ENCODE measurements at regions not wholly inside any gene's neighbourhood (a gene's known extent, or its start where the extent isn't known, plus 50 kb on each side); places are given as distances from the start of the nearest gene placed in this dataset.
"Not testable (repeated sequence)": the region's sequence is repeated elsewhere in the genome, so short reads cannot be mapped to it uniquely, and the experiment has no call there.

DNA sequence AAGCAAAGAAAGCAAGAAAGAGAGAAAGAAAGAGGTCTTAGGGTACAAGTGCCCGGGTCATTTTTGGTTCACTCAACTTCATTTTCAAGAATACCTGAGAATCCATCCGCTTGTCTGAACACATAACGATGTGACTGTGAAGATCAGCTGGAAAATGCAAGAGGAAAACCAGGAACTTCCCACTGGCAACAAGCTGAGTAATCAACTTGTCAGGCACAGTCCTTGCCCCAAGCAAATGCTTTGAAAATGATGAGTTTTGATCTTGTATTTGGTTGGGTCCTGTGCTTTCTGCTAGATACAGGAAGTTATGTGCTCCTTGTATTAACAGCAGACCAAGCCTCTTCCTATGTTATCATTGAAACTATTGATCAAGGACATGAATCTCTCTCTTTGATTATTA is 239.1 kb downstream of the ASMT start:
- no peak for DNase-seq

DNA sequence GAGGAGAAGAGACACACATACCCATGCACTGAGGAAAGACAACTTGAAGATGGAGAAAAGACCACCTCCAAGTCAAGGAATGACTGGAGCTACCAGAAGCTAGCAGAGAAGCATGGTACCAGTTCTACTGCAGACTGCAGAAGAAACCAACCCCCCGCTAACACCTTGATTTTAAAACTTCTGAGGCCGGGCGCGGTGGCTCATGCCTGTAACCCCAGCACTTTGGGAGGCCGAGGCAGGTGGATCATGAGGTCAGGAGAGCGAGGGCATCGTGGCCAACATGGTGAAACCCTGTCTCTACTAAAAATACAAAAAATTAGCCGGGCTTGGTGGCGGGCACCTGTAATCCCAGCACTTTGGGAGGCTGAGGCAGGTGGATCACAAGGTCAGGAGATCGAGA is 240.0 kb downstream of the ASMT start:
- DNase-seq, result not testable (repeated sequence)

DNA sequence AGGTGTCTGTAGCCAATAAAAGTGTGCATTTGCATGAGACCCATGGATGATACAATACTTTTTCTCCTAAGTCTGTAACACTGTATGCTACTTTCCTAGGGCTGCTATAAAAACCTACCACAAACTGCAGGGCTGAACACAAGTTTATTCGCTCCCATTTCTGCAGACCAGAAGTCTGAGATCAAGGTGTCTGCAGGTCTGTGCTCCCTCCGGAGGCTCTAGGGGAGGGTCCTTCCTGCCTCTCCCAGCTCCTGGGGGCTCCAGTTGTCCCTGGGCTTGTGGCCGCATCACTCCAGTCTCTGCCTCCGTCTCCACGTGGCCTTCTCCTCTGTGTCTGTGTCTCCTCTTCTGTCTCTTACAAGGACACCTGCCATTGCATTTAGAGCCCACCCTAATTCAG is 244.4 kb downstream of the ASMT start:
- not testable (repeated sequence) for DNase-seq

DNA sequence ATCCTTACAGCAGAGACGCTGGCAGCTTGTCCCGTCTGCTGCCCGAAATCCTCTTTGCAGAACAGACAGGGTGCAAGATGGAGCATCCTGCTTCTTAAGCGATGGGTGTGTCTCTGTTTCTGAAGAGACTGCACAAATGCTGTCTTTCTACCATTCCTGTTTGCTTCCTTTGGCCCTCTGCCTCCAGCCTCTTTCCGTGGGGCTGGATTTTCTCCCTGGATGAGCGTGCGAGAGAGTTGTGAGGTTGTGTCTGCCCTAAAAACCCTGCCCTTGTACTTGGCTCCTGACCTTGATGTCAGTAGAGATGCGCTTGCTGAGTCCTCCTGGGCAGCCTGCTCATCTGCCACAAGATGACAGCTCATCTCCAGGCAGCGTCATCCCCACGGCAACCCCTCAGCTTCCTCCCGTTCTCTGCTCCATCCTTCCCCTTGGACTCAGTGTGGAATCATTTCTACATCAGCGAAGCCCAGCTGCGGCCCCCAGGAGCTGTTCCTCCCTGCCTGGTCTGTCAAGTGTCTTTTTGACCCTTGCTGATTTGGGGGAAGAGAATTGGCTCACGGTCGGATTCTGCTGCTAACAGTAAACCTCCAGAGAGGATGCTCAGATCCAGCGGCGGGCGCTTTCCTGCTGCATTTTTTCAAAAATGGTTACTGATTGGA is 246.2 kb downstream of the ASMT start:
- peak; percentile 71 for DNase-seq

DNA sequence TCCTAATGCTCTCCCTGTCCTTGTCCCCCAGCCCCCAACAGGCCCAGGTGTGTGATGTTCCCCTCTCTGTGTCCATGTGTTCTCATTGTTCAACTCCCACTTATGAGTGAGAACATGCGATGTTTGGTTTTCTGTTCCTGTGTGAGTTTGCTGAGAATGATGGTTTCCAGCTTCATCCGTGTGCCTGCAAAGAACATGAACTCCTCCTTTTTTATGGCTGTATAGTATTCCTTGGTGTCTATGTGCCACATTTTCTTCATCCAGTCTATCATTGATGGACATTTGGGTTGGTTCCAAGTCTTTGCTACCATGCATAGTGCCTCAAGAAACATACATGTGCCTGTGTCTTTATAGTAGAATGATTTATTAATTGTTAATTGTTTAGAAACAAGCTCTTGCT is 249.1 kb downstream of the ASMT start:
- not testable (repeated sequence) for DNase-seq

DNA sequence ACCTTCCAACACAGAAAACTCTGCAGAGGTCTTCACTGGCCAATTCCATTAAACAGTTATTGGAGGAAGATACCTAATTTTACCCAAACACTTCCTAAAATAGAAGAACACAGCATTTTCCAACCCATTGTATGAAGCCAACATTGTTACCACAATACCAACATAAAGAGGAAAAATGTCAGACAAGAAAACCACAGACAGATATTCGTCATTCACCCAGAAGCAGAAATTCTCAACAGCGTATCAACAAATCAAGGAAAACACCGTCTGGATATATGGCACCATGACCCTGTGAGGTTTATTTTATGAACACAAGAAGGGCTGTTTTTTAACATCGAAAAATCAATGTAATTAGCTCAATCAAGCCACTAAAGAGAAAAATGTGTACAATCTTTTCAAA is 255.6 kb downstream of the ASMT start:
- no peak for DNase-seq

DNA sequence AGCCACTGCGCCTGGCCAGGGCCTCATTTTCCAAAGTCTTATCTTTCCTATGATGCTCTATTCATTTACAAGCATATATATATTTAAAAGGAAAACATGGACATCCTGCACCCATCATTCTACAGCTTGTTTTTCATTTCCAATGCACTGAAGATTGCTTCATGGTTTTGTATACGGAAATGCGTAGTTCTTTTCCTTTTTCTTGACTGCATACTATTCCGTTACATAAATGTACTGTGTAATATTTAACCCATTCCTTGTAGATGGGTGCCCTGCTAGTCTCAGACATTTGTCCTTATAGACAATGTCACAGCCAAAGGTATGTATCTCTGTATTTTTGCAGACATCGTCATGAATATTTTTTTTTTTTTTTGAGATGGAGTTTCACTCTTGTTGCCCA is 257.0 kb downstream of the ASMT start:
- no peak for DNase-seq

DNA sequence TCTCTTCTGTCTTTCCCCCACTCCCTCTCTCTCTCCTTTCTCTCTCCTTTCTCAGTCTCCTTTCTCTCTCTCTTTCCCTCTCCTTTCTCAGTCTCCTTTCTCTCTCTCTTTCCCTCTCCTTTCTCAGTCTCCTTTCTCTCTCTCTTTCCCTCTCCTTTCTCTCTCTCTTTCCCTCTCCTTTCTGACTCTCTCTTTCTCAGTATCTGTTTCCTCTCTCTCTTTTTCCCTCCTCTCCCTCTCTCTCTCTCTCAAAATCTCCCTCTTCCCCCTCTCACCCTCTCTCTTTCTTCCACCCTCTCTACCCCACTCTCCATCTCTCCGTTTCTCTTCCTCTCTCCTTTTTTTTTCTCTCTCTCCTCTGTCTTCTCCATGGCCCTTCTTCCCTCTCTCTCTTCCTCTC is 258.8 kb downstream of the ASMT start:
- DNase-seq, result no peak

DNA sequence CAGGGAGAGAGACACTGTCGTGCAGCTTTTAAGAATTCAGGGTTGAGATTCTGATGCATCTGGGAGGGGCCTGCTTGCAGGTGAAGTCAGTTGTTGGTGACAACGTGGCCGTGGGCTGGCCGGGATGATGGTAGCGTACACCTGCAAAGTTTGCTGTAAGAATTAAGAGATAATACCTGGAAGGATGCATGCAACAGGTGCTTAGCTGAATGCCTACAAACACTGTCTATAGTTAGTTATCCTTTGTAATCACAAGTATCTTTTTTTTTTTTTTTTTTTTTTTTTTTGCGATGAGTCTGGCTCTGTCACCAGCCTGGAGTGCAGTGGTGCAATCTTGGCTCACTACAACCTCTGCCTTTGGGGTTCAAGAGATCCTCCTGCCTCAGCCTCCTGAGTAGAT is 259.6 kb downstream of the ASMT start:
- DNase-seq, result no peak

DNA sequence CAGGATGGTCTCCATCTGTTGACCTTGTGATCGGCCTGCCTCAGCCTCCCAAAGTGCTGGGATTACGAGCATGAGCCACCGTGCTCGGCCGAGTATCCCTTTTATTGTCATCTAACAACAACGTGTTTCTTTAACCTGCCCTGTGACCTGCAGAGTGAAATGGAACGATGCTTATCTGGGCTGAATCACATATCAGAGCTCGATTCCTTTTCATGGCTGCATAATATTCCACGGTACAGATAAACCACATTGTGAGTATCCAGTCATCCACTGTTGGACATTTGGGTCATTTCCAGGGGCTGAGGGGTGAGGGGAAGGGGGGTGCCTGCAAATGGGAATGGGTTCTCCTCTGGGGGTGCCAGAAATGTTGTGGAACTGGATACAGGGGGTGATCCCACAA is 260.0 kb downstream of the ASMT start:
- DNase-seq, result no peak

DNA sequence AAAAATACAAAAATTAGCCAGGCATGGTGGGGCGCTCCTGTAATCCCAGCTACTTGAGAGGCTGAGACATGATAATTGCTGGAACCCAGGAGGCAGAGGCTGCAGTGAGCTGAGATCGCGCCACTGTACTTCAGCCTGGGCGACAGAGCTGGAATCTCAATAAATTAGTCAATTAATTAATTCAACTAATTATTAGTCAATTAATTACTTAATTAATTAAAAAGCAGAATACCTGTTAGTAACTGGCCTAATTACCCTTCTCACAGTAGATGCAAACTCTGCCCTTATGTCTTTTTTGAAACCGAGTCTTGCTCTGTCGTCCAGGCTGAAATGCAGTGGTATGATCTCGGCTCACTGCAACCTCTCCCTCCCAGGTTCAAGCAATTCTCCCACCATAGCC is 261.2 kb downstream of the ASMT start:
- DNase-seq, result no peak

DNA sequence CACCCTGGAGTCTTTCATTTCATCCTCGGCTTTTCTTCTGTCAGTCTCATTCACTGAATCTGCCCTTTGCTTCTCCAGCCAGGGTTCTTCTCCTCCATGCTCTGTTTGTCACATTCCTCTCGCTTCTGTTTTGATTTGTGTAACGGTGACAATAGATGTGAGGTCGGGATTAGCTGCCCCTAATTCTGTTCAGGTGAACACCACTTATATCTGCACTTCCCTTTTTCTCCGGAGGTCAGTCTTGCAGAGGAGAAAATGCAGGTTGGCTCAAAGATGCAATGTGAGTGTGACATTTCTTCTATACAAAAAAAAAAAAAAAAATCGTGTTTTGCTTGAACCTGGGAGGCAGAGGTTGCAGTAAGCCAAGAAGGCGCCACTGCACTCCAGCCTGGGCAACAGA is 262.9 kb downstream of the ASMT start:
- no peak for DNase-seq

DNA sequence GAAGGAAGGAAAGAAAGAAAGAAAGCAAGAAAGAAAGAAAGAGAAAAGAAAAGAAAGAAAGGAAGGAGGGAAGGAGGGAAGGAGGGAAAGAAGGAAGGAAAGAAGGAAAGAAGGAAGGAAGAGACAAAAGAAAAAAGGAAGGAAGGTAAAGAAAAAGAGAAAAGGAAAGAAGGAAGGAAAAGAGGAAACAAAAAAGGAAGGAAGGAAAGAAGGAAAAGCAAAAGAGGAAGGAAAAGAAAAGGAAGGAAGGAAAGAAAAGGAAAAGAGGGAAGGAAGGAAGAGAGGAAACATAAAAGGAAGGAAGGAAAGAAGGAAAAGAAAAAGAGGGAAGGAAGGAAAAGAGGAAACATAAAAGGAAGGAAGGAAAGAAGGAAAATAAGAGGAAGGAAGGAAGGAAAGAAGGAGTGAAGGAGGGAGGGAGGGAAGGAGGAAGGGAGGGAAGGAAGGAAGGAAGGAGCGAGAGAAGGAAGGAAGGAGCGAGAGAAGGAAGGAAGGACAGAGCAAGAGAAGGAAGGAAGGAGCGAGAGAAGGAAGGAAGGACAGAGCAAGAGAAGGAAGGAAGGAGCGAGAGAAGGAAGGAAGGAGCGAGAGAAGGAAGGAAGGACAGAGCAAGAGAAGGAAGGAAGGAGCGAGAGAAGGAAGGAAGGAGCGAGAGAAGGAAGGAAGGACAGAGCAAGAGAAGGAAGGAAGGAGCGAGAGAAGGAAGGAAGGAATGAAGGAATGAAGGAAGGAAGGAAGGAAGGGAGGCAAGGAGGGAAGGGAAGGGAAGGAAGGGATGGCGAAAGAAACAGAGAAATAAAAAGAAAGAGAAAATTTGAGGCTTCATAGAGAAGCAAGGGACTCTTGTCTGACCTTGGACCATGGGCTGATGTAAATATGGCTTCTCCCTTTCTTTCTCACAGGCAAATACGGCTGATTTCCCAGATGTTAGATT is 266.3 kb downstream of the ASMT start:
- DNase-seq, result not testable (repeated sequence)

DNA sequence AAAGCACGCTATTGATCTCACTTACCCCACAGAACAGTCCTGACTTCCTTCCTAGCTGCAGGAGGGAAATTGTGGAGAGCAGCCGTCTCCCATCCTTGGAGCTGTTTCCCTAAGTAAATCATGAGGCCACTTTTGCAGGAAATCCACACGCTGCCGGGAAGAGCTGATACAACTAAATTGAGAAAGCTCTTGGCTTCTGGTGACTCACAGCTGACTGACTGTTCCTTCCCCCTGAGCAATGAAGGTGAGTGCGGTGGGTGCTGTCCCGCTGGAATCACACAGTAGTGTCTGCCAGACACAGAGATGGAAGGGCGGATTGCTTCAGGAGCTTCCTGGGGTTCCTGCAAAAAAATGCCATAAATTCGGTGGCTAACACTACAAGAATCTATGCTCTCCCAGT is 268.9 kb downstream of the ASMT start:
- DNase-seq, result no peak

DNA sequence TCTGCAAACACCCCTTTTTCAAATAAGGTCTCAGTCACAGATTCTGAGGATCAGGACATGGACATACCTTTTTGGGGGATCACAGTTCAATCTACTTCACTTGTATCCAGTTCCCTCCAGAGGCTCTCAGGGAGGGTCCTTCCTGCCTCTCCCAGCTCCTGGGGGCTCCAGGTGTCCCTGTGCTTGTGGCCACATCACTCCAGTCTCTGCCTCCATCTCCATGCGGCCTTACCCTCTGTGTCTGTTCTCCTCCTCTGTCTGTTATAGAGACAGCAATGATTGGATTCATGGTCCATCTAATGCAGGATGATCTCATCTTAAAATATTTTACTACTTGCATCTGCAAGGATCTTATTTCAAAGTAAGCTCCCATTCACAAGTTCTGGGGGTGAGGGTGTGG is 269.6 kb downstream of the ASMT start:
- no peak for DNase-seq

DNA sequence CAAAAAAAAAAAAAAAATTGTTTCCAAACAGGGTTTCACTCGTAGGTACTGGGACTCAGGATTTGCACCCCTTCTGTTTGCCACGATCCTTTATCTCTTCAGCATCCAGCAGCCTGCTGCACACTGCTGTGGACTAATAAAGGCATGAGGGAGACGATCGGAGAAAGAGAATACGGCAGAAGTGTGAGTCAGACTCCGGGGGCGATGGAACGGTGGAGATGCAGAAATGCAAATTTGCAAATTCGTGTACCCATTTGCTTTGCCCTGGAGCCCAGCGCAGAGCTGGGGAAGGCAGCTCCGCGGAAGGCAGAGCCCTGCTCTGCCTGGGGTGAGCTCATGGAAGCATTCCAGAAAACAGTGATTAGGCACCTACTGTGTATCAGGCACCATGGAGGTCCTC is 270.3 kb downstream of the ASMT start:
- DNase-seq, result no peak

DNA sequence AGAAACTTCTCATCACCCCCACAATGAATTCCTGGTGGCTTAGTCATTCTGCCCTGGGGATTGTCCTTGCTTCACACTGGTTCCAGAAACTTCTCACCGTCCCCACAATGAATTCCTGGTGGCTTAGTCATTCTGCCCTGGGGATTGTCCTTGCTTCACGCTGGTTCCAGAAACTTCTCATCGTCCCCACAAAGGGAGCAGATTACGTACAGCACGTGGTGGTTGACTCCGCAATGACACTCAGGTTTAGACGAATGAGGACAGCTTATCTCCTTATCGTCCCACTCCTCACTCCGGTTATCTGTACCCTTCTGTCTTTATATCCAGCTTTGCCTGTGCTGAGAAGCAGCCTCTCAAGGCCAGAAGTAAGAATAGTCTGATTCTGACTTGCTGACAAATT is 273.4 kb downstream of the ASMT start:
- not testable (repeated sequence) for DNase-seq

DNA sequence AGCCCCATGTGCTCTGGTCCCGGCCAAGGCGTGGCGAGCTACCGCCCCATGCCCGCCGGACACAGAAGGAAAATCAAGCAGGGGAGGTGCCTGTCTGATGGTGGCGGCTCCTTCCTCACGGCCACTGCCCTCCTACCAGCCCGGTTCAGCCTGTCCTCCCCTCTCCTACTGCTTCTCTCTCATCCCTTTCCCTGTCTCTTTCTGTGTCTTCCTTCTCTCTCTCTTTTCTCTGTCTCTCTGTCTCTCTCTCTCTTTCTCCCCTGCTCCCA is 279.1 kb downstream of the ASMT start:
- DNase-seq, result no peak

DNA sequence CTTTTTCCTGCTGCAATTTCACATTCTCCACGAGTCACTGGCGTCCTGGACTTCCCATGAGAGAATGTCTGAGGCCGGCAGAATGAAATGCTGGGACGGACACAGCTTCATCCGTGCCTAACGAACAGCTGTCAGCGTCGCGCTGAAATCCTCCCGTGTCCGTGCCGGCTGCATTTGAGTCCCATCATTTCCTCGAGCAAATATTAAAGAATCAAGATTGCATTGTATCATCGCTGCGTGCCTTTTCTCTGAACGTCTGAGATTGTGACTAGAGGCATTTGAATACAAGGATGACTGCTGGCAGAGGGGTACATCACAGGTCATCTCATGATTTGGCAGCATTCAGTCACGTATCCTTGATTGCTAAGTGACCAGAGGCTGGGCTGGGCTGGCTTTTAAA is 279.9 kb downstream of the ASMT start:
- DNase-seq, result peak; percentile 40

DNA sequence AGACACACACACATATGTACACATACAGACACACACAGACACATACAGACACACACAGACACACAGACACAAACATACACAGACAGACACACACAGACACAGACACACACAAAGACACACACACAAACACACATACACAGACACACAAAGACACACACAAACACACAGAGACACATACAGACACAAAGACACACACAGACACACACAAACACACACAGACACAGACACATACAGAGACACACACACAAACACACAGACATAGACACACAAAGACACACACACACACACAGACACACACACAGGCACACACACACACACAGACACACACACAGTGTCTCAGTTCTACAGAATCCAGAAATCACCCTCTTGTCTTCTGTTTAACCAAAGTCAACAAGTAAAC is 280.7 kb downstream of the ASMT start:
- no peak for DNase-seq

DNA sequence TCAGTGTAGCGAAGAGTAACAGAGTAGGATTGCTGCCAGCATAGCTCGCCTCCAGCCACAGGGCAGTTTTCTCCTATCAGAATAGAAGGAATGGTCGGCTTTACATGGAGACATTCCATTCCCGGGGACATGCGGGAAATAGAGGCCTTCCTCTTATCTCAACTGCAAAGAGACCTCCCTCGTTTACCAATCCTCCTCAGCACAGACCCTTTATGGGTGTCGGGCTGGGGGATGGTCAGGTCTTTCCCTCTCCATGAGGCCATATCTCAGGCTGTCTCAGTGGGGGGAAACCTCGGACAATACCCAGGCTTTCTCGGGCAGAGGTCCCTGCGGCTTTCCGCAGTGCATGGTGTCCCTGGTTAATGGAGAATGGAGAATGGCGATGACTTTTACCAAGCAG is 285.0 kb downstream of the ASMT start:
- no peak for DNase-seq

DNA sequence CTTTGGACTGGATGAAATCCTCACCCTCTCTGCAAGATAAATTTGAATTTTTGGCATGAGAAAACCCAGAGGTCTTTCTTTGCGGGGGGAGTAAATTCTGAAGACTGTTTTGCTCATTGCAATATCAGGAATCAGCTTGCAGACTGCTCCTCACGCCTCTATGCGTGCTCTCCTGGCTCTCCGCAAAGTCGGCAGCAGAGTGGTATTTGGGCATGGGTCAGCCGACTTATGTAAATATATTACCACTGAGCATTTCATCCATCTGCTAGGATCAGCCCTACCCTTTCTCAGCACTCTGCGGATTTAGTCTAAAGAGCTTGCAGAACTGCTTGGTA is 288.0 kb downstream of the ASMT start:
- DNase-seq, result no peak

DNA sequence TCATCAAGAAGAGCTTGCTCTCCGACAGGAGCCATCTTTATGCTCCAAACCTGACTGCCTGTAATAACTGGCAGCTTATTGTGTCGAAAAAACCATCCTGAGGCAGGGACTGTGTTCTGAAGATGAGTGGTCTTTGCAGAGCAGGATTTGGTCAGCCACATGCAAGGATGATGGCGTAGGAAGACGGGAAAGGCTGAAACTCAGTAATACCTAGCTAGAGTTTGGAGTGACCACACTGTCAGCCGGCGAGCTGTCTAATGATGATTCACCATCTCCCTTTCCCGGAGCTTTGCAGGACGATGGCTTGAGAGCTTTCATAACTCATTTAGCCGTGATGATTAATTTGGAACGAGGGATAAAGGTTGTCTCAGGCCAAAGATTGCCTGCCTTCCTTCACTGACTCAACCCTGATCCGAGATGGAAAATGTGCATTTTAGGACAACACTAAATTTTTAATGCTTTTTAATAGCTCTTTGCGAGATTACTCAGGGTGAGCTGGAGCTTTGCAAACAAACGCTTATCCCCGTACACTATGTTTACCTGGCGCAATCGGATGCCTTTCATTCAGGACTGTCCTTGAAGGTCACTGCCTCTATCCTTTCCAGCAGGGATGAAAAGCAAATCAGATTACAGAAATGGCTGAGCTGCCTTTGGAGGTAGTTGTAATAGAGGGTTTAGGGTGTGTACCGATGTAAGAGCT is 288.5 kb downstream of the ASMT start:
- DNase-seq, result no peak

DNA sequence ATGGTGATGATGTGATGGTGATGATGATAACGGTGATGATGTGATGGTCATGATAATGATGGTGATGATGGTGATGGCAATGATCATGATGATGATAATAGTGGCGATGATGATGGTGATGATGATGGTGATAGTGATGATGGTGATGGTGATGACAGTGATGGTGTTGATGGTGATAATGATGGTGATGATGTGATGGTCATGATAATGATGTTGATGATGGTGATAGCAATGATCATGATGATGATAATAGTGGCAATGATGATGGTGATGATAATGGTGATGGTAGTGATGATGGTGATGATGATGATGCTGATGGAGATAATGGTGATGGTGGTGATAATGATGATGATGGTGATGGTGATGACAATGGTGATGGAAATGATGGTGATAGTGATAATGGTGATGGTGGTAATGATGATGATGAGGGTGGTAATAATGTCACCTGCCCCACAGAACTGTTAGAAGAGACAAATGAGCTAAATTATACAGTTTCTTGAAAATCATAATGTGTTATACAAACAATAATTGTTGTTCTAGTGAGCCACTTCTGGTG is 289.9 kb downstream of the ASMT start:
- DNase-seq, result no peak

Data from retina (tissue), 1 donor.